ENCODE measurements at regions not wholly inside any gene's neighbourhood (a gene's known extent, or its start where the extent isn't known, plus 50 kb on each side); places are given as distances from the start of the nearest gene placed in this dataset.

GRCh38 chr4:130820448-130820847 lies 1724.5 kb downstream of the C4orf33 start:
- TF ChIP-seq ZBTB21 (tag by site-specific recombination; IDR thresholded peaks at IDR 0.05) (no peak), ZNF302 (tag by site-specific recombination; IDR thresholded peaks at IDR 0.05; ENCODE audit: low read depth) (no peak), ZNF121 (tag by site-specific recombination; IDR thresholded peaks at IDR 0.05) (no peak), ZNF274 (IDR thresholded peaks at IDR 0.05; ENCODE audit: low read length) (no peak), ZNF274 (tag by site-specific recombination; IDR thresholded peaks at IDR 0.05; ENCODE audit: borderline replicate concordance) (no peak), CTCF (tag by site-specific recombination; IDR thresholded peaks at IDR 0.05) (no peak), REST (tag by site-specific recombination; IDR thresholded peaks at IDR 0.05) (no peak), MYNN (tag by site-specific recombination; IDR thresholded peaks at IDR 0.05; ENCODE audit: borderline replicate concordance) (no peak), MZF1 (tag by site-specific recombination; IDR thresholded peaks at IDR 0.05; ENCODE audit: borderline replicate concordance) (no peak), ZNF707 (tag by site-specific recombination; IDR thresholded peaks at IDR 0.05) (no peak), ZNF202 (tag by site-specific recombination; IDR thresholded peaks at IDR 0.05; ENCODE audit: borderline replicate concordance) (no peak), YY1 (tag by site-specific recombination; IDR thresholded peaks at IDR 0.05) (no peak), GLIS1 (tag by site-specific recombination; IDR thresholded peaks at IDR 0.05) (no peak), ZNF530 (tag by site-specific recombination; IDR thresholded peaks at IDR 0.05; ENCODE audit: low read depth) (no peak)

Measured in HEK293 (cell line).